ENCODE measurements at regions not wholly inside any gene's neighbourhood (a gene's known extent, or its start where the extent isn't known, plus 50 kb on each side); places are given as distances from the start of the nearest gene placed in this dataset.

- Histone ChIP-seq H3K27me3 (no peaks in the 10 kb centered on the region), H3K9me3 (ENCODE audit: low read depth) (no peaks in the 10 kb centered on the region), H3K27ac (no peak overlapping the region), H3K36me3 (no peaks in the 10 kb centered on the region), H3K79me2 (ENCODE audit: low read depth) (no peaks in the 10 kb centered on the region), H3K4me3 (no peak overlapping the region), H3K4me2 (no peak overlapping the region), H2AFZ (replicated peaks) (peak overlapping the region; percentile 54), H3F3A (ENCODE audit: low read depth) (no peaks in the 10 kb centered on the region), H3K9ac (no peak overlapping the region), H3K4me1 (peaks cover 9% of the 10 kb centered on the region), H4K20me1 (ENCODE audit: low read depth) (no peaks in the 10 kb centered on the region)
- no peak overlapping the region for H3K27ac Mint-ChIP-seq
- H3K9me3 Mint-ChIP-seq, result peaks cover 21% of the 10 kb centered on the region
- DNase-seq (ENCODE audit: low spot score), result no peak
- TF ChIP-seq EZH2 (IDR thresholded peaks at IDR 0.05) (no peak), EZH2phosphoT487 (IDR thresholded peaks at IDR 0.05) (no peak), CTCF (IDR thresholded peaks at IDR 0.05) (no peak)
- no peaks in the 10 kb centered on the region for H3K36me3 Mint-ChIP-seq
- H3K4me1 Mint-ChIP-seq, result peaks cover 11% of the 10 kb centered on the region
- H3K4me3 Mint-ChIP-seq, result no peak overlapping the region
- H3K27me3 Mint-ChIP-seq (ENCODE audit: insufficient read depth, low read depth), result peaks cover 3% of the 10 kb centered on the region
These were observed 980.9 kb upstream of the GJE1 start for GRCh38 chr6:141151710-141152417.

GRCh38 chr6:141141870-141142269 is 990.9 kb upstream of the GJE1 start:
- no peaks in the 10 kb centered on the region for H4K20me1 ChIP-seq (ENCODE audit: low read depth)
- H3K36me3 ChIP-seq, result no peaks in the 10 kb centered on the region
- DNase-seq (ENCODE audit: low spot score), result no peak
- H3K27ac ChIP-seq, result no peak overlapping the region
- no peak overlapping the region for H3K4me2 ChIP-seq
- H3K27me3 ChIP-seq, result no peaks in the 10 kb centered on the region
- H3K4me1 ChIP-seq, result no peaks in the 10 kb centered on the region
- no peak overlapping the region for H3K4me3 ChIP-seq
- H3K9me3 ChIP-seq (ENCODE audit: low read depth), result no peaks in the 10 kb centered on the region
- no peak overlapping the region for H3K27ac Mint-ChIP-seq
- H2AFZ ChIP-seq (replicated peaks), result no peak overlapping the region
- H3K9ac ChIP-seq, result no peak overlapping the region
- TF ChIP-seq EZH2 (IDR thresholded peaks at IDR 0.05) (no peak), EZH2phosphoT487 (IDR thresholded peaks at IDR 0.05) (no peak), CTCF (IDR thresholded peaks at IDR 0.05) (no peak)
- H3F3A ChIP-seq (ENCODE audit: low read depth), result no peaks in the 10 kb centered on the region
- H3K4me3 Mint-ChIP-seq, result no peak overlapping the region
- H3K79me2 ChIP-seq (ENCODE audit: low read depth), result no peaks in the 10 kb centered on the region
- no peaks in the 10 kb centered on the region for H3K4me1 Mint-ChIP-seq
- H3K36me3 Mint-ChIP-seq, result no peaks in the 10 kb centered on the region
- no peaks in the 10 kb centered on the region for H3K27me3 Mint-ChIP-seq (ENCODE audit: insufficient read depth, low read depth)
- H3K9me3 Mint-ChIP-seq, result no peaks in the 10 kb centered on the region

DNA sequence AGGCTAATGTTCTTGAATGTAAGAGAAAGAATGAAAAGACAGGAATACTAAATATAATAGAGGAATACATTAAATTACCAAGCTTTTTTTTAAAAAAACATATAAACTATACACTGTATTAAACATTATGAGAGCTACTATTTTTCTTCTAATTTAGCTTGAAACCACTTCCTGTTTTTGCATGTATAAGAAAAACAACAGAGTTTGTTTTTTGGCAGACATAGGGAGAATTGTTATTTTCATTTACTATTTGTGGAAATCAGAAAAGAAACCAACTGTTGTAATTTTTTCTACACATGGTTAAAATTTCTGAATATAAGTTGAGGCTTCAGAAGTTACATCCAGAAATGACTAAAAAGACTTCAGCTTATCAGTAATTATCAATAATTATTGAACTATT is 991.8 kb upstream of the GJE1 start:
- Histone ChIP-seq H3K27ac (no peak overlapping the region), H2AFZ (replicated peaks) (no peak overlapping the region), H3K4me1 (no peaks in the 10 kb centered on the region), H3K9me3 (ENCODE audit: low read depth) (no peaks in the 10 kb centered on the region), H3K36me3 (no peaks in the 10 kb centered on the region), H4K20me1 (ENCODE audit: low read depth) (no peaks in the 10 kb centered on the region), H3K27me3 (no peaks in the 10 kb centered on the region), H3K4me3 (no peak overlapping the region), H3K9ac (no peak overlapping the region), H3K4me2 (no peak overlapping the region), H3F3A (ENCODE audit: low read depth) (no peaks in the 10 kb centered on the region), H3K79me2 (ENCODE audit: low read depth) (no peaks in the 10 kb centered on the region)
- Mint-ChIP-seq H3K36me3 (no peaks in the 10 kb centered on the region), H3K27ac (no peak overlapping the region), H3K4me3 (no peak overlapping the region), H3K9me3 (no peaks in the 10 kb centered on the region), H3K4me1 (no peaks in the 10 kb centered on the region), H3K27me3 (ENCODE audit: insufficient read depth, low read depth) (no peaks in the 10 kb centered on the region)
- no peak for DNase-seq (ENCODE audit: low spot score)
- no peak for TF ChIP-seq CTCF (IDR thresholded peaks at IDR 0.05)
- TF ChIP-seq EZH2 (IDR thresholded peaks at IDR 0.05), result no peak
- TF ChIP-seq EZH2phosphoT487 (IDR thresholded peaks at IDR 0.05), result no peak
